ENCODE measurements at regions not wholly inside any gene's neighbourhood (a gene's known extent, or its start where the extent isn't known, plus 50 kb on each side); places are given as distances from the start of the nearest gene placed in this dataset.

GRCh38 chr2:203606051-203606450 is 71.0 kb upstream of the RAPH1 start:
- BruUV-seq (replicated peaks): no TSS peak
- no peak for DNase-seq (ENCODE audit: low spot score)
- ChIA-PET CTCF (interaction anchor here (0.7 kb wide), 1 partner anchor 107 kb away, joined by 10 read pairs; no protein-coding TSS in a partner anchor), POLR2A (ENCODE audit: low non-redundant PET) (no interaction called here)
- H3K36me3 ChIP-seq (ENCODE audit: insufficient read depth, low read length, poor library complexity, severe bottlenecking): no peaks in the 10 kb centered on the region
- no peaks in the 10 kb centered on the region for H3K27me3 ChIP-seq (replicated peaks; ENCODE audit: insufficient read depth, low read depth, low read length, poor library complexity)
- H3K4me1 ChIP-seq (ENCODE audit: insufficient read depth, low read length, poor library complexity, severe bottlenecking): no peaks in the 10 kb centered on the region
- TF ChIP-seq EZH2 (IDR thresholded peaks at IDR 0.05; ENCODE audit: borderline replicate concordance, low read depth, low read length, poor library complexity, severe bottlenecking) (no peak), CTCF (conservative IDR thresholded peaks at IDR 0.05; ENCODE audit: low read depth, low read length) (no peak)
- H3K9me3 ChIP-seq (ENCODE audit: low read depth, low read length, poor library complexity, severe bottlenecking): no peaks in the 10 kb centered on the region
- H3K27ac ChIP-seq (ENCODE audit: low read depth, low read length, poor library complexity, severe bottlenecking): no peak overlapping the region
- no peak overlapping the region for H3K4me3 ChIP-seq (ENCODE audit: low read depth, low read length, poor library complexity, severe bottlenecking)
- intact Hi-C loops (cut with micrococcal nuclease; ENCODE audit: unreplicated experiment): no loop called here

- CTCF ChIA-PET: no interaction called here
- intact Hi-C loops (cut with micrococcal nuclease; ENCODE audit: unreplicated experiment): no loop called here
- POLR2A ChIA-PET (ENCODE audit: low non-redundant PET): no interaction called here
- no peak for DNase-seq (ENCODE audit: low spot score)
- Histone ChIP-seq H3K27ac (ENCODE audit: low read depth, low read length, poor library complexity, severe bottlenecking) (no peak overlapping the region), H3K4me1 (ENCODE audit: insufficient read depth, low read length, poor library complexity, severe bottlenecking) (peaks cover 4% of the 10 kb centered on the region), H3K27me3 (replicated peaks; ENCODE audit: insufficient read depth, low read depth, low read length, poor library complexity) (no peaks in the 10 kb centered on the region), H3K36me3 (ENCODE audit: insufficient read depth, low read length, poor library complexity, severe bottlenecking) (no peaks in the 10 kb centered on the region), H3K9me3 (ENCODE audit: low read depth, low read length, poor library complexity, severe bottlenecking) (no peaks in the 10 kb centered on the region), H3K4me3 (ENCODE audit: low read depth, low read length, poor library complexity, severe bottlenecking) (no peak overlapping the region)
- no TSS peak for BruUV-seq (replicated peaks)
- TF ChIP-seq CTCF (conservative IDR thresholded peaks at IDR 0.05; ENCODE audit: low read depth, low read length) (no peak), EZH2 (IDR thresholded peaks at IDR 0.05; ENCODE audit: borderline replicate concordance, low read depth, low read length, poor library complexity, severe bottlenecking) (no peak)
Measured at GRCh38 chr2:203610558-203610957, 75.5 kb upstream of the RAPH1 start.

GRCh38 chr2:203612246-203612645 is 77.1 kb upstream of the RAPH1 start:
- BruUV-seq (replicated peaks): no TSS peak
- CTCF ChIA-PET: interaction anchor here (0.6 kb wide), 1 partner anchor 11 kb away, joined by 3 read pairs; no protein-coding TSS in a partner anchor

More at GRCh38 chr2:203612246-203612645, 77.1 kb upstream of the RAPH1 start:
- peaks cover 4% of the 10 kb centered on the region for H3K4me1 ChIP-seq (ENCODE audit: insufficient read depth, low read length, poor library complexity, severe bottlenecking)
- TF ChIP-seq EZH2 (IDR thresholded peaks at IDR 0.05; ENCODE audit: borderline replicate concordance, low read depth, low read length, poor library complexity, severe bottlenecking): no peak
- no peak for TF ChIP-seq CTCF (conservative IDR thresholded peaks at IDR 0.05; ENCODE audit: low read depth, low read length)
- no peaks in the 10 kb centered on the region for H3K36me3 ChIP-seq (ENCODE audit: insufficient read depth, low read length, poor library complexity, severe bottlenecking)
- no peaks in the 10 kb centered on the region for H3K9me3 ChIP-seq (ENCODE audit: low read depth, low read length, poor library complexity, severe bottlenecking)
- H3K4me3 ChIP-seq (ENCODE audit: low read depth, low read length, poor library complexity, severe bottlenecking): no peak overlapping the region
- no peak for DNase-seq (ENCODE audit: low spot score)
- H3K27ac ChIP-seq (ENCODE audit: low read depth, low read length, poor library complexity, severe bottlenecking): no peak overlapping the region
- intact Hi-C loops (cut with micrococcal nuclease; ENCODE audit: unreplicated experiment): no loop called here
- no peaks in the 10 kb centered on the region for H3K27me3 ChIP-seq (replicated peaks; ENCODE audit: insufficient read depth, low read depth, low read length, poor library complexity)
- POLR2A ChIA-PET (ENCODE audit: low non-redundant PET): no interaction called here
